WI38 (cell line): ENCODE measurements at regions not wholly inside any gene's neighbourhood (a gene's known extent, or its start where the extent isn't known, plus 50 kb on each side); places are given as distances from the start of the nearest gene placed in this dataset.

Source experiments
- H3K4me3 ChIP-seq: 2 replicates; pipeline ENCODE4 v1.5.1; 2011; ENCODE audit warnings: low read depth, mild to moderate bottlenecking, control low read depth, low read length
- TF ChIP-seq, protein P1 (sequence below): IDR thresholded peaks from 2 replicates; pipeline ENCODE4 v1.5.1; 2012; ENCODE audit warnings: low read depth, mild to moderate bottlenecking, control low read depth, low read length

DNA sequence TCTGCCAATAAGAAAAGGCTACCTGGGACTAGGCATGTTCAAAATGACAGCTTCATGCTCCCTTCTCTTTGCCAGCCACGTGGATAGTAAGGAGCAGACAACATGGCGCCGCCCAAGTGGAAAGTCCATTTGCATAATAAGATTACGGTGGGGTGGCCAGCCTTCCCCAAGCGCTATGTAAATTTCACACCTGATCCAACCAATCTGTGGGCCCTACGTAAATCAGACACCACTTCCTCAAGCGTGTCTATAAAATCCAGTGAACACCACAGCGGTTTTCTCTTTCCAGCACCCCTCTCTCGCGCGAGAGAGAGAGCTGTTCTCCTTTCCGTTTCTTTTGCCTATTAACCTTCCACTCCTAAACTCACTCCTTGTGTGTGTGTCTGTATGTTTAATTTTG is 140.3 kb upstream of the ERCC4 start:
- H3K4me3 ChIP-seq = no peak overlapping the region
- TF ChIP-seq, protein P1, sequence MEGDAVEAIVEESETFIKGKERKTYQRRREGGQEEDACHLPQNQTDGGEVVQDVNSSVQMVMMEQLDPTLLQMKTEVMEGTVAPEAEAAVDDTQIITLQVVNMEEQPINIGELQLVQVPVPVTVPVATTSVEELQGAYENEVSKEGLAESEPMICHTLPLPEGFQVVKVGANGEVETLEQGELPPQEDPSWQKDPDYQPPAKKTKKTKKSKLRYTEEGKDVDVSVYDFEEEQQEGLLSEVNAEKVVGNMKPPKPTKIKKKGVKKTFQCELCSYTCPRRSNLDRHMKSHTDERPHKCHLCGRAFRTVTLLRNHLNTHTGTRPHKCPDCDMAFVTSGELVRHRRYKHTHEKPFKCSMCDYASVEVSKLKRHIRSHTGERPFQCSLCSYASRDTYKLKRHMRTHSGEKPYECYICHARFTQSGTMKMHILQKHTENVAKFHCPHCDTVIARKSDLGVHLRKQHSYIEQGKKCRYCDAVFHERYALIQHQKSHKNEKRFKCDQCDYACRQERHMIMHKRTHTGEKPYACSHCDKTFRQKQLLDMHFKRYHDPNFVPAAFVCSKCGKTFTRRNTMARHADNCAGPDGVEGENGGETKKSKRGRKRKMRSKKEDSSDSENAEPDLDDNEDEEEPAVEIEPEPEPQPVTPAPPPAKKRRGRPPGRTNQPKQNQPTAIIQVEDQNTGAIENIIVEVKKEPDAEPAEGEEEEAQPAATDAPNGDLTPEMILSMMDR = no peak

DNA sequence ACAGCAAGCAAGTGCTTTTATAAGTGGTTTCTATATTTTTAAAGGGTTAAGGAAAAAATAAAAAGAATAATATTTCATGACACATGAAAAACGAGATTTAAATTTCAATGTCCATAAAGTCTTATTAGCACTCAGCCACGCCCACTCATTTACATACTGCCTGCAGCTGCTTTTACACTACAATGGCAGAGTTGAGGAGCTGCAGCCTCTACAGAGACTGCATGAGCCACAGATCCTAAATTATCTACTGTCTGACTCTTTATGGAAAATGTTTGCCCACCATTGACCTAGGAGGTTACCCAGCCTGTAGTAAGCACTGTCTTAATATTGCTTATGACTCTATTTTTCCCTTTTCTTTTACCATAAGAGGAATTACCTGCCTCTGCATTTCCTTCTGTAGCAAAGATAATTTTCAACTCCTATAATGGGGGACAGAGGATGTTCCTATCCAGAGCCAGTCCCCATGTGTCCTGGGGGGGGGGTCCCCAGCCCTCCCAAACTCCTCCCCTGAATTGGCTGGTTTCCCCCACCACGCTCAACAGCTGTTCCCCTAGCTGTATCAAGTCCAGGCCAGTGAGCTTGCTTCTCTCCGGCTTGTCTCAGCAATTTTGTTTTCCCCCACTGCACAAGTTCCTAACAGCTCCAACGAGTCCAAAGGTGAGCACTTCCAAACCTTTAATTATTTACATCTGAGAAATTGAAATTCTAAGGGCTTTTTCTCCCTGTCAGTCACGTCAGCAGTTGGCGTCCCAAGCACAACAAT is 139.4 kb upstream of the ERCC4 start:
- TF ChIP-seq, protein P1 = no peak
- H3K4me3 ChIP-seq = no peak overlapping the region

DNA sequence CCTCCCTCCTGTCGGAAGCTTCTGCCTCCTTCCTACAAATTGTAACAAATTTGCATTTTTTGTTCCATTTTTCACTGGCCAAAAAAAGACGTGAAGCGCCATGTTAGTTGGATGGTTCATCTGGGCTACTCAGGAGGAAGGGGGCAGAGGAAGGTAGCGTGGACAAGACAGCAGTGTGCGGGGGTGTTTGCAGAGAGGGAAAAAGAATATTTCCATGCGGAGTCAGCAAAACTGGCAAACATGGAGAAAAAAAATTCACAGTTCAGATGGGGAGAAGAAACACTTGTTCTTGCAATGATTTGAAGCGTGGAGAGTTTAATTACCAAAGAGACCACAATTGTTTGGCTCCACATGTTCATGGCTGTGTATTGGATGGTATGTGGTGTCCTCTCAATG is 138.8 kb upstream of the ERCC4 start:
- H3K4me3 ChIP-seq = no peak overlapping the region
- TF ChIP-seq, protein P1 = no peak

DNA sequence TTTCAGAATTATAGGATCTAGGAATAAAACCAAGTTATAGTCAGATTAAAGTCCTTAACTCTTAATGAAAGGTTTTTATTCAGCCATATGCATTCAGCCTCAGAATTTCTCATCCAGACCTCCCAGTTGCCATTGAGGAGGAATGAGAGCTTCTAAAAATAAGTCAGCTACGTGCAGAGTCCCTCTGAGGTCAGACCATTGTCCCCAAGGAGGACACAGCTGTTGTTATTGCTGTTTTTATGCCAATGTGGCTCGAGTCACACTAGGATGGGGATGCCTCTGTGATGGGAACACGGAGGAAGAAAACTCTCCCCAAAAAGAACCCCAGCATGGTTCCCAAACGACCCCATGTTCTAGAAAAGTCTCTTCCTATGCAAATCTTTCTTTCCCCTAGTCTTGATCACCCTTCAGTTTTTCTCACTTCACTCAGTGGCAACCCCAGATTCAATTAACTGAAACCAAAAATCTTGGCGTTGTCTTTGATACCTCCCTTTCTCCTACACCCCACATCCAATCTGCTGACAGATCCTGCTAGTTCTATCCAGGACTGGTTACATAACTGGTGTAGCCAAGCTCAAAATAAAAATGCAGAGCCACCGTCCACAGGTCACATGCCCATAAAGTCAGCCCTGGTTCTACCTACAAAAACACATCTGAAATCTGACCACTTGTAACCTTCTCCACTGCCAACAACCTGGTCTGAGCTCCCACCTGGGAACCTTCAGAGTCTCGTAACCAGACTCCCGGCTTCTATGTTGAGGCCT is 138.2 kb upstream of the ERCC4 start:
- no peak overlapping the region for H3K4me3 ChIP-seq
- TF ChIP-seq, protein P1 = no peak

DNA sequence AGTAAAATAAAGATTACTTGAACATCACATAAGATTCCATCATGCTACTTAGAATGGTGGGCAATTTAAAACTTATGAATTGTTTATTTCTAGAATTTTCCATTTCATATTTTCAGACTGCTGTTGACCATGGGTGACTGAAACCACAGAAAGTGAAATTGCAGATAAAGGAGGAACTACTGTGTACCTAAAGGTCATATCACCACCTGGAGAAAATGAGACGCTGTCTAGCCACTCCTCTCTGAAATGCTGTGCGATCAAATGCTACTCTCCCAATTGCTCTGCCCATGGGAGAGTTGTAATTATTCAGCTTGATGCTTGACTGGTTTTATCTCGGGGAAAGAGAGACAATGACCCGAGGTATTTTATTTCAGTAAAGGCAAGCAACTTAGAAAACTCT is 128.9 kb upstream of the ERCC4 start:
- TF ChIP-seq, protein P1 = no peak
- H3K4me3 ChIP-seq = no peak overlapping the region

DNA sequence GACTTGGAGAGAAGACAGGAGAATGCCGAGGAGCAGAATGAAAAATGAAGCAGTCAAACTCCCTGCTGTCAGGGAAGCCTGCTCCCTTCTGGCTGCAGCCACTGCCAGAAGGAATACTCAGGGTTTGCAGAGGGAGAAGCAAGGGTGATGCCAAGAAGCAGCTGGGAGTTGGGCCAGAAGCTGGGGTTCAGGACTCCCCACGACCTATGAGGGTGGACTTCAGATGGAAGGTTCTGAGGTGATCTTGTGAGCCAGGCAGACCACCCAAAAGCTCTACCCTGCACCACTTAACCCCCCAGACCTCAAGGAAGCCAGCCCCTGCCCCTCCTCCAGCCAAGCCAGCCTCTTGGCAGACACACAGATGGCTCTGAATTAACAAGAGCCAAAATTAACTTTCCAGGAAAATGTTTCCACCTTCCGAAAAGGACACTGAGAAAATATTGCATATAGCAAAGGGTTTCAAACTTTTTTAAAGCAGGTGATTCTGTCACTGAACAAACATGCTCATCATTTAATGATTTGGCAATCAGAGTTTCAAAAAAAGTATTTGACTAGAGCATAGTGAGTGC is 126.0 kb upstream of the ERCC4 start:
- TF ChIP-seq, protein P1 = no peak
- H3K4me3 ChIP-seq = no peak overlapping the region

DNA sequence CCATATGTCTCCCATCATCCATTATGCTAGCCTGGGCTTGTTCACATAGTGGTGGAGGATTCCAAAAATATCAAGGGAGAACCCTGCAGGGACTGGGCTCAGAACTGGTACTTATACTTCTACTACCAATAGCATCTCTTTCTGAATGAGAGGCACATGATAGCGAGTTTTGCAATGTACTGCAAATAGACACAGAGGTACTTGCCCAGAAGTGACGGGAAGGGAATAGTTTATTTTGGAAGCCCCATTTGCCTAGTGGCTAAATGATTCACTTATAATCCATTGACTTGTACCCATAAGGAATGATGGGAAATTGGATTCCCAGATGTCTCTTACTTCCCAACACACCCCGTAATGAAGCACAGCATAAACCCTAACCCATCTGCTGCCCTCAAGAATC is 124.8 kb upstream of the ERCC4 start:
- TF ChIP-seq, protein P1 = no peak

More for the DNA sequence above, 124.8 kb upstream of the ERCC4 start:
- no peak overlapping the region for H3K4me3 ChIP-seq
